H1 (cell line): ENCODE measurements at regions not wholly inside any gene's neighbourhood (a gene's known extent, or its start where the extent isn't known, plus 50 kb on each side); places are given as distances from the start of the nearest gene placed in this dataset.

Source experiments
- CTCF ChIA-PET: fragments of 300-600 bp; sonication (Branson Sonifier 250); formaldehyde crosslinking; loops from one replicate; lab custom pipeline; 2021; ENCODE audit not compliant: partially characterized antibody; lab: Charles Lee
- POLR2A ChIA-PET: fragments of 300-600 bp; sonication (Branson Sonifier 250); formaldehyde crosslinking; loops from one replicate; lab custom pipeline; 2021; ENCODE audit warnings: inconsistent platforms; ENCODE audit not compliant: partially characterized antibody; lab: Charles Lee
- DNase-seq, 2 experiments: peaks; one replicate each; pipeline versions ENCODE4 v3.0.0 to v3.0.0-alpha.2; 2010 to 2022; ENCODE audit warnings: low spot score in 2 of 2, low read depth in 1 of 2, mixed read lengths in 1 of 2
- FAIRE-seq: peaks from 2 replicates; lab custom pipeline; 2011; peaks lifted over from hg19 to GRCh38; lab: Jason Lieb, UNC
- H2AFZ ChIP-seq: 2 replicates; pipeline ENCODE4 v1.8.1; 2012; ENCODE audit warnings: low read length, inconsistent platforms
- H2AK5ac ChIP-seq: 2 replicates; pipeline ENCODE4 v1.6.1; 2013; ENCODE audit warnings: low read depth, low read length
- H2BK120ac ChIP-seq: replicated peaks from 2 replicates; pipeline ENCODE3; 2013; ENCODE audit warnings: low read depth, low read length, inconsistent platforms
- H2BK12ac ChIP-seq: 2 replicates; pipeline ENCODE4 v1.6.1; 2013; ENCODE audit warnings: low read depth, low read length
- H2BK15ac ChIP-seq: 2 replicates; pipeline ENCODE4 v1.6.1; 2013; ENCODE audit warnings: low read length
- H2BK20ac ChIP-seq: 2 replicates; pipeline ENCODE4 v1.6.1; 2013; ENCODE audit warnings: low read length
- H2BK5ac ChIP-seq: 2 replicates; pipeline ENCODE4 v1.6.1; 2013; ENCODE audit warnings: low read depth, low read length
- H3K14ac ChIP-seq: 2 replicates; pipeline ENCODE4 v1.6.1; 2013; ENCODE audit warnings: inconsistent platforms; ENCODE audit not compliant: insufficient read length
- H3K18ac ChIP-seq: 2 replicates; pipeline ENCODE4 v1.6.1; 2013; ENCODE audit warnings: low read length; ENCODE audit errors: extremely low read depth
- H3K23ac ChIP-seq: 2 replicates; pipeline ENCODE4 v1.6.1; 2013; ENCODE audit warnings: inconsistent platforms; ENCODE audit not compliant: insufficient read length
- H3K23me2 ChIP-seq: 2 replicates; pipeline ENCODE4 v1.6.1; 2013; ENCODE audit warnings: low read depth, low read length
- H3K27ac ChIP-seq: 2 replicates; pipeline ENCODE4 v1.6.1; 2011; ENCODE audit warnings: low read depth, low read length, inconsistent platforms
- H3K27me3 ChIP-seq, 4 experiments: replicated peaks in 1 of 4; 1 replicate in 1 of 4; 2 replicates in 3 of 4; pipeline versions ENCODE4 v1.6.1 to v1.8.1; 2011 to 2013; ENCODE audit warnings: low read length in 3 of 4, mild to moderate bottlenecking in 3 of 4, inconsistent platforms in 2 of 4, mixed read lengths in 2 of 4, moderate library complexity in 1 of 4; ENCODE audit not compliant: control insufficient read depth in 3 of 4, insufficient read depth in 3 of 4; ENCODE audit errors: extremely low read depth in 1 of 4
- H3K36me3 ChIP-seq, 4 experiments: 2 replicates each; pipeline versions ENCODE4 v1.6.1 to v1.8.1; 2011 to 2013; ENCODE audit warnings: mild to moderate bottlenecking in 4 of 4, low read length in 3 of 4, moderate library complexity in 2 of 4, control low read depth in 1 of 4, inconsistent platforms in 1 of 4; ENCODE audit not compliant: insufficient read depth in 4 of 4, control insufficient read depth in 2 of 4
- H3K4ac ChIP-seq: replicated peaks from 2 replicates; pipeline ENCODE3; 2013; ENCODE audit warnings: low read length, low read depth, mixed read lengths, inconsistent platforms; ENCODE audit not compliant: insufficient read length
- H3K4me1 ChIP-seq, 4 experiments: replicated peaks in 1 of 4; 1 replicate in 1 of 4; 2 replicates in 3 of 4; pipeline versions ENCODE4 v1.6.1 to v1.8.1; 2011 to 2013; ENCODE audit warnings: low read length in 3 of 4, inconsistent platforms in 2 of 4, mixed read lengths in 1 of 4; ENCODE audit not compliant: insufficient read depth in 4 of 4, control insufficient read depth in 3 of 4
- H3K4me2 ChIP-seq, 2 experiments: 2 replicates each; pipeline versions ENCODE4 v1.6.1 to v1.8.1; 2011 to 2013; ENCODE audit warnings: low read depth in 2 of 2, low read length in 2 of 2, control low read depth in 1 of 2, inconsistent platforms in 1 of 2, mild to moderate bottlenecking in 1 of 2; ENCODE audit not compliant: insufficient read depth in 1 of 2
- H3K4me3 ChIP-seq, 4 experiments: fragments of 200-600, 300-600 bp in 1 of 4; sonication (generic), shearing (Covaris generic), sonication (Bioruptor Twin) in 1 of 4; 2 replicates each; pipeline versions ENCODE4 v1.5.1 to v1.8.1; 2011 to 2016; ENCODE audit warnings: low read length in 4 of 4, low read depth in 3 of 4, control low read depth in 2 of 4, inconsistent platforms in 2 of 4, mild to moderate bottlenecking in 2 of 4, mixed read lengths in 1 of 4, moderate library complexity in 1 of 4; ENCODE audit not compliant: insufficient read depth in 2 of 4; ENCODE audit errors: extremely low read depth in 1 of 4
- H3K56ac ChIP-seq: replicated peaks from 2 replicates; pipeline ENCODE3; 2013; ENCODE audit warnings: low read depth, mild to moderate bottlenecking, mixed read lengths, low read length, inconsistent platforms; ENCODE audit not compliant: insufficient read length
- H3K79me1 ChIP-seq: 2 replicates; pipeline ENCODE4 v1.6.1; 2013; ENCODE audit warnings: low read depth, low read length, control low read depth
- H3K79me2 ChIP-seq, 2 experiments: 2 replicates each; pipeline versions ENCODE4 v1.6.1 to v1.8.1; 2012 to 2013; ENCODE audit warnings: low read length in 2 of 2, mild to moderate bottlenecking in 2 of 2, inconsistent platforms in 1 of 2; ENCODE audit not compliant: insufficient read depth in 2 of 2, control insufficient read depth in 1 of 2
- H3K9ac ChIP-seq, 4 experiments: replicated peaks in 1 of 4; 1 replicate in 1 of 4; 2 replicates in 3 of 4; pipeline versions ENCODE4 v1.6.1 to v1.8.1; 2011 to 2013; ENCODE audit warnings: low read depth in 3 of 4, low read length in 3 of 4, control low read depth in 2 of 4, mild to moderate bottlenecking in 2 of 4, moderate library complexity in 2 of 4, inconsistent platforms in 1 of 4; ENCODE audit errors: extremely low read depth in 1 of 4
- H3K9me3 ChIP-seq, 2 experiments: 2 replicates each; pipeline versions ENCODE4 v1.6.1 to v1.8.1; 2012 to 2013; ENCODE audit warnings: mild to moderate bottlenecking in 2 of 2, moderate library complexity in 2 of 2, control low read depth in 1 of 2, inconsistent platforms in 1 of 2, low read depth in 1 of 2, low read length in 1 of 2, mixed read lengths in 1 of 2; ENCODE audit not compliant: insufficient read depth in 2 of 2
- H4K20me1 ChIP-seq, 2 experiments: replicated peaks in 1 of 2; 2 replicates each; pipeline versions ENCODE3 to v1.8.1; 2011 to 2013; ENCODE audit warnings: inconsistent platforms in 2 of 2, low read length in 2 of 2, mild to moderate bottlenecking in 1 of 2; ENCODE audit not compliant: insufficient read depth in 2 of 2, control insufficient read depth in 1 of 2
- H4K5ac ChIP-seq: 2 replicates; pipeline ENCODE4 v1.6.1; 2013; ENCODE audit warnings: low read length, low read depth, mixed read lengths, inconsistent platforms; ENCODE audit not compliant: insufficient read length
- H4K8ac ChIP-seq: 2 replicates; pipeline ENCODE4 v1.8.0; 2013; ENCODE audit warnings: mild to moderate bottlenecking, moderate library complexity, low read length, inconsistent platforms; ENCODE audit not compliant: insufficient read depth; ENCODE audit errors: extremely low read depth
- H4K91ac ChIP-seq: replicated peaks from 2 replicates; pipeline ENCODE3; 2013; ENCODE audit warnings: low read length, mixed read lengths, inconsistent platforms; ENCODE audit not compliant: insufficient read length
- CBX8 ChIP-seq: fragments of 300-800, 300-1000 bp; sonication (generic); IDR thresholded peaks from 2 replicates; pipeline ENCODE4 v1.7.1; 2016; ENCODE audit warnings: low read depth, low read length, borderline replicate concordance
- FOSL1 ChIP-seq: IDR thresholded peaks from 2 replicates; pipeline ENCODE4 v1.6.1; 2011; ENCODE audit warnings: mild to moderate bottlenecking, low read depth, low read length, moderate library complexity; ENCODE audit not compliant: insufficient read depth
- GABPA ChIP-seq: IDR thresholded peaks from 2 replicates; pipeline ENCODE4 v1.6.1; 2011; ENCODE audit warnings: mild to moderate bottlenecking, low read length, moderate library complexity, borderline replicate concordance; ENCODE audit not compliant: insufficient read depth
- JUN ChIP-seq: IDR thresholded peaks from 2 replicates; pipeline ENCODE4 v1.6.1; 2011; ENCODE audit warnings: low read depth, mild to moderate bottlenecking, improper control_type of control experiment, low read length
- KDM5A ChIP-seq: fragments of 200-600 bp; IDR thresholded peaks from 2 replicates; pipeline ENCODE4 v1.7.1; 2012; ENCODE audit warnings: mild to moderate bottlenecking, low read length, inconsistent platforms, mixed read lengths
- NANOG ChIP-seq: IDR thresholded peaks from 2 replicates; pipeline ENCODE4 v1.6.1; 2011; ENCODE audit warnings: low read length, low read depth, mild to moderate bottlenecking, inconsistent platforms; ENCODE audit not compliant: insufficient read depth, poor library complexity, severe bottlenecking
- POLR2AphosphoS5 ChIP-seq: IDR thresholded peaks from 2 replicates; pipeline ENCODE4 v1.6.1; 2011; ENCODE audit warnings: low read depth, low read length
- SIRT6 ChIP-seq: IDR thresholded peaks from one replicate; pipeline ENCODE4 v1.7.1; 2012; ENCODE audit warnings: low read length, inconsistent platforms
- WGBS, 2 experiments: shearing (Covaris generic) in 1 of 2; methylation state at CpG; one replicate each; pipeline versions ENCODE4 v1.1.6 to v1.1.7; 2013 to 2015; ENCODE audit warnings: low lambda C conversion rate in 2 of 2, mixed read lengths in 2 of 2, inconsistent platforms in 1 of 2, low coverage in 1 of 2, missing lambda C conversion rate in 1 of 2; ENCODE audit not compliant: insufficient replicate concordance in 2 of 2, insufficient coverage in 1 of 2, insufficient read length in 1 of 2; ENCODE audit errors: extremely low coverage in 1 of 2, missing lambda C conversion rate in 1 of 2; 5-methylcytosine and 5-hydroxymethylcytosine counted together
- TF ChIP-seq, protein P1 (sequence below), 3 experiments: IDR thresholded peaks; 1 replicate in 2 of 3; 2 replicates in 1 of 3; pipeline versions ENCODE4 v1.5.1 to v1.6.1; 2011; ENCODE audit warnings: low read length in 3 of 3, mild to moderate bottlenecking in 3 of 3, inconsistent platforms in 2 of 3, low read depth in 1 of 3, moderate library complexity in 1 of 3; ENCODE audit not compliant: insufficient read depth in 1 of 3; ENCODE audit errors: control extremely low read depth in 1 of 3
- TF ChIP-seq, protein P2 (sequence below): IDR thresholded peaks from 2 replicates; pipeline ENCODE4 v1.6.1; 2012; ENCODE audit warnings: low read length, inconsistent platforms

DNA sequence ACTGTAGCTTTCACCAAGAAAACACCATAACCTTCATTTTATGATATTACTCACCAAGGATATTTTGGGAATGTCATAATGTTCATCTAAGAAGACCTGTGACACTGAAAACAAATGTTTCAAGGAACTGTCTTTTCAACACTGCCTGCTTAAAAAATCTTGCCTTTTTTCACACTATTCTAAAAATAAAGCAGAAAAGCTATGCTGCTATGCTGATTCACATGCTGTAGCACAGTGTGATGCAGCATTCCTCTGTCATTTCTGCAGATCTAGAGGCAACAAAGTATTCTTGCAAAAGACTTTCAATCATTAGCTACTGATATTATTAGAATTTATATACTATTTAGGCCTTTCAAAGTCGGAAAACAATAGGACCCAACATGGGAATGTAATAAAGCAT, 525.7 kb downstream of the UQCRFS1 start:
- no peak overlapping the region for H2AK5ac ChIP-seq
- H3K79me2 ChIP-seq = peaks cover 0 to 2% of the 10 kb centered on the region in 2 experiments; a peak in 1 of 4 replicates
- CTCF ChIA-PET = interaction anchor here (0.5 to 1.6 kb wide), 3 partner anchors 14 to 165 kb away, joined by 3 to 4 read pairs (median 4); no protein-coding TSS in a partner anchor
- peaks cover 0 to 3% (median 0%) of the 10 kb centered on the region in 4 experiments; a peak in 2 of 8 replicates for H3K36me3 ChIP-seq
- no peak overlapping the region for H4K8ac ChIP-seq
- no peak overlapping the region for H2BK120ac ChIP-seq
- H2BK5ac ChIP-seq = no peak overlapping the region
- no peak overlapping the region for H3K9ac ChIP-seq
- H3K4me1 ChIP-seq = no peaks in the 10 kb centered on the region
- no peaks in the 10 kb centered on the region for H3K23me2 ChIP-seq
- H4K5ac ChIP-seq = no peak overlapping the region
- H3K18ac ChIP-seq = no peak overlapping the region
- no peak overlapping the region for H2BK20ac ChIP-seq
- no peak overlapping the region for H3K4me3 ChIP-seq
- no peak overlapping the region for H3K4ac ChIP-seq
- no peaks in the 10 kb centered on the region for H4K20me1 ChIP-seq
- H4K91ac ChIP-seq = no peak overlapping the region
- no peak overlapping the region for H3K27ac ChIP-seq
- H3K56ac ChIP-seq = no peak overlapping the region
- no peak overlapping the region for H2BK15ac ChIP-seq
- FAIRE-seq (no peak), DNase-seq (no peak)
- H2AFZ ChIP-seq = no peak overlapping the region
- no peak overlapping the region for H3K4me2 ChIP-seq
- H3K14ac ChIP-seq = no peak overlapping the region
- no peak overlapping the region for H2BK12ac ChIP-seq
- POLR2A ChIA-PET = no interaction called here
- H3K27me3 ChIP-seq = no peaks in the 10 kb centered on the region
- H3K79me1 ChIP-seq = no peaks in the 10 kb centered on the region; the same call in 1 of the 2 replicates
- WGBS, 2 experiments = 92% methylated on average over 1 of the region's 1 CpG; no CpG with 5 or more reads in 1 of the 2 experiments
- no peaks in the 10 kb centered on the region; a peak in 1 of 4 replicates for H3K9me3 ChIP-seq
- H3K23ac ChIP-seq = no peak overlapping the region
- no peak for TF ChIP-seq JUN
- TF ChIP-seq GABPA = no peak
- no peak for TF ChIP-seq POLR2AphosphoS5
- no peak for TF ChIP-seq KDM5A
- no peak for TF ChIP-seq FOSL1
- TF ChIP-seq, protein P1, sequence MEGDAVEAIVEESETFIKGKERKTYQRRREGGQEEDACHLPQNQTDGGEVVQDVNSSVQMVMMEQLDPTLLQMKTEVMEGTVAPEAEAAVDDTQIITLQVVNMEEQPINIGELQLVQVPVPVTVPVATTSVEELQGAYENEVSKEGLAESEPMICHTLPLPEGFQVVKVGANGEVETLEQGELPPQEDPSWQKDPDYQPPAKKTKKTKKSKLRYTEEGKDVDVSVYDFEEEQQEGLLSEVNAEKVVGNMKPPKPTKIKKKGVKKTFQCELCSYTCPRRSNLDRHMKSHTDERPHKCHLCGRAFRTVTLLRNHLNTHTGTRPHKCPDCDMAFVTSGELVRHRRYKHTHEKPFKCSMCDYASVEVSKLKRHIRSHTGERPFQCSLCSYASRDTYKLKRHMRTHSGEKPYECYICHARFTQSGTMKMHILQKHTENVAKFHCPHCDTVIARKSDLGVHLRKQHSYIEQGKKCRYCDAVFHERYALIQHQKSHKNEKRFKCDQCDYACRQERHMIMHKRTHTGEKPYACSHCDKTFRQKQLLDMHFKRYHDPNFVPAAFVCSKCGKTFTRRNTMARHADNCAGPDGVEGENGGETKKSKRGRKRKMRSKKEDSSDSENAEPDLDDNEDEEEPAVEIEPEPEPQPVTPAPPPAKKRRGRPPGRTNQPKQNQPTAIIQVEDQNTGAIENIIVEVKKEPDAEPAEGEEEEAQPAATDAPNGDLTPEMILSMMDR (IDR thresholded peaks at IDR 0.05; ENCODE audit: control extremely low read depth in 1 of 3, insufficient read depth in 1 of 3, low read depth in 1 of 3, low read length in 3 of 3) = no peak
- TF ChIP-seq, protein P2, sequence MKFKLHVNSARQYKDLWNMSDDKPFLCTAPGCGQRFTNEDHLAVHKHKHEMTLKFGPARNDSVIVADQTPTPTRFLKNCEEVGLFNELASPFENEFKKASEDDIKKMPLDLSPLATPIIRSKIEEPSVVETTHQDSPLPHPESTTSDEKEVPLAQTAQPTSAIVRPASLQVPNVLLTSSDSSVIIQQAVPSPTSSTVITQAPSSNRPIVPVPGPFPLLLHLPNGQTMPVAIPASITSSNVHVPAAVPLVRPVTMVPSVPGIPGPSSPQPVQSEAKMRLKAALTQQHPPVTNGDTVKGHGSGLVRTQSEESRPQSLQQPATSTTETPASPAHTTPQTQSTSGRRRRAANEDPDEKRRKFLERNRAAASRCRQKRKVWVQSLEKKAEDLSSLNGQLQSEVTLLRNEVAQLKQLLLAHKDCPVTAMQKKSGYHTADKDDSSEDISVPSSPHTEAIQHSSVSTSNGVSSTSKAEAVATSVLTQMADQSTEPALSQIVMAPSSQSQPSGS = no peak
- no peak for TF ChIP-seq SIRT6
- TF ChIP-seq CBX8 = no peak
- TF ChIP-seq NANOG = no peak
